ENCODE measurements at regions not wholly inside any gene's neighbourhood (a gene's known extent, or its start where the extent isn't known, plus 50 kb on each side); places are given as distances from the start of the nearest gene placed in this dataset.

DNA sequence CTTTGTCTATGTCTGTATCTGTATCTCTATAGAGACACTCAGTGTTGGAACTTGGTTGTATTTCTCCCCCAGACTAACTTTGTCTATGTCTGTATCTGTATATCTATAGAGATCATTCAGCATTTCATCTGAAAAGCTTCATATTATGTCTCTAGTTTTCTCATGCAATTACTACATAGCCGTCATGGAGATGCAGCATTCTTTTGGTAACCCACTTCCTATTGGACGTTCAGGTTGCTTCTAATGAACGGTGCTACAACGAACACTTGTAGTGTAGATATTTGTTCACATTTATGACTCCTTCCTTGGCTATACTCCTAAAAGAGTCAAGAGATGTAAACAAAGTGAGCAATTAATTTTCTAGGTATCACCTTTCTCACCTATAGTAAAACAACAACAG, 81.5 kb upstream of the KCNA1 start (continued):
- TF ChIP-seq CSRNP3 (CRISPR knock-in tag; IDR thresholded peaks at IDR 0.05) (no peak), ZNF565 (CRISPR knock-in tag; conservative IDR thresholded peaks at IDR 0.05; ENCODE audit: low read depth) (no peak), ZC3H10 (CRISPR knock-in tag; IDR thresholded peaks at IDR 0.05) (no peak), TOX (CRISPR knock-in tag; IDR thresholded peaks at IDR 0.05; ENCODE audit: borderline replicate concordance) (no peak), GLIS3 (CRISPR knock-in tag; IDR thresholded peaks at IDR 0.05) (no peak), ZNF70 (CRISPR knock-in tag; IDR thresholded peaks at IDR 0.05) (no peak), ZNF8 (CRISPR knock-in tag; IDR thresholded peaks at IDR 0.05) (no peak), RARB (CRISPR knock-in tag; IDR thresholded peaks at IDR 0.05) (no peak), SNAI2 (CRISPR knock-in tag; IDR thresholded peaks at IDR 0.05) (no peak), OSR1 (CRISPR knock-in tag; IDR thresholded peaks at IDR 0.05) (no peak), ARNTL (CRISPR knock-in tag; IDR thresholded peaks at IDR 0.05; ENCODE audit: borderline replicate concordance, low read depth) (no peak), BACH2 (CRISPR knock-in tag; IDR thresholded peaks at IDR 0.05; ENCODE audit: borderline replicate concordance) (no peak)
- TF ChIP-seq, protein P1, sequence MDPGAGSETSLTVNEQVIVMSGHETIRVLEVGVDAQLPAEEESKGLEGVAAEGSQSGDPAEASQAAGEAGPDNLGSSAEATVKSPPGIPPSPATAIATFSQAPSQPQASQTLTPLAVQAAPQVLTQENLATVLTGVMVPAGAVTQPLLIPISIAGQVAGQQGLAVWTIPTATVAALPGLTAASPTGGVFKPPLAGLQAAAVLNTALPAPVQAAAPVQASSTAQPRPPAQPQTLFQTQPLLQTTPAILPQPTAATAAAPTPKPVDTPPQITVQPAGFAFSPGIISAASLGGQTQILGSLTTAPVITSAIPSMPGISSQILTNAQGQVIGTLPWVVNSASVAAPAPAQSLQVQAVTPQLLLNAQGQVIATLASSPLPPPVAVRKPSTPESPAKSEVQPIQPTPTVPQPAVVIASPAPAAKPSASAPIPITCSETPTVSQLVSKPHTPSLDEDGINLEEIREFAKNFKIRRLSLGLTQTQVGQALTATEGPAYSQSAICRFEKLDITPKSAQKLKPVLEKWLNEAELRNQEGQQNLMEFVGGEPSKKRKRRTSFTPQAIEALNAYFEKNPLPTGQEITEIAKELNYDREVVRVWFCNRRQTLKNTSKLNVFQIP (CRISPR knock-in tag; IDR thresholded peaks at IDR 0.05; ENCODE audit: borderline replicate concordance, low read depth), result no peak

GRCh38 chr12:4829161-4829792, 80.4 kb upstream of the KCNA1 start:
- no peak for ATAC-seq
- TF ChIP-seq GLIS3 (CRISPR knock-in tag; IDR thresholded peaks at IDR 0.05) (no peak), CSDC2 (CRISPR knock-in tag; IDR thresholded peaks at IDR 0.05) (no peak), PPARA (CRISPR knock-in tag; IDR thresholded peaks at IDR 0.05; ENCODE audit: borderline replicate concordance) (no peak)

GRCh38 chr12:4829793-4830162, 79.9 kb upstream of the KCNA1 start:
- TF ChIP-seq SNAI2 (CRISPR knock-in tag; IDR thresholded peaks at IDR 0.05), result no peak
- no peak for TF ChIP-seq GLIS3 (CRISPR knock-in tag; IDR thresholded peaks at IDR 0.05)
- ATAC-seq, result no peak

DNA sequence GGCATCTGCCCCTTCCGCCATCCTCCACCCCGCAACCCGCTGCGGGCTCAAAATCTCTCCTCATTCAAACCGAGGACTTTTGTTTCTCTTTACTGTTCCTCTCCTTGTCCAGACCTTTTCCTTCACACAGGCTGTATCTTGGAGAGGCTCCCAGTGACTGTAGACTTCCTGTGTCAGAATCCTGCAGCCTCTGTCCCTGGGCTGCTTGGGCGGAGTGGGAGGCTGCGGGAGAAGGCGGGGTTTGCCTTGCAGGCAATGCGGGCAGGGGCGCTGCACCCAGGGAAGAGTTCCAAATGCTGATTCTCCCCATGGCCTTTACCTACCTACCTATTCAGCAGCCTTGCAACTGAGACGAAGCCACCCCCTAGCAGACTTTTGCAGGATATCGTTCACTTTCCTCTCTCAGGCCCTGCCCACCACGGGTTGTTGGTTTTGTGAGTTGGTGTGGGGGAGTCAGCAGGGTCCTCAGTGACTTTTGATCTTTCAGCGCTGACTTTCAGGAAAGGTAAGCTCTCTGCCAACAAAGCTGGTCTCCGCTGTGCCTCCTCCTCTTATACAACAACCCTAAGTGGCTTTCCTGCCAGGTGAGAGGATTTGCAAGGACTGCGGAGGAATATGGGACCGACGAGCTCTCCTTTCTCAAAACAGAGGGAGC, 79.0 kb upstream of the KCNA1 start:
- ATAC-seq, result no peak
- no peak for TF ChIP-seq ZFP30 (CRISPR knock-in tag; IDR thresholded peaks at IDR 0.05)

DNA sequence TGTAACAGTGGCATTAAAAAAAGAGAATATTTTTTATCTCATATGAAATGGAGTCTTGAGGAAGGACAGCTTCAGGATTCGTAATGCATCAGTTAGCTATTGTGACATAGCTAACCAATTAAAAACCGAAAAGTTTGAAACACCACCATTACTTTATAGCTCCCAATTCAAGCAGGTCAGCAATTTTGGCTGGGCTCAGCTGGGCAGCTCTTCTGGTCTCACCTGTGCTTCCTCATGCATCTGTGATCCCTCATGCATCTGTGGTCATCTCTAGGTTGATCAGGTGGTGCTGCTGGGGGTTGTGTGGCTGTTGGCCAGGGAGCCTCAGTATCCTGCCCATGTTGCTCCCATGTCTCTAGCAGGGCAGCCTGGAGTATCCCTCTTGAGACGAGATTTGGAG, 76.7 kb upstream of the KCNA1 start:
- no peak for ATAC-seq
- TF ChIP-seq RARB (CRISPR knock-in tag; IDR thresholded peaks at IDR 0.05) (no peak), CSDC2 (CRISPR knock-in tag; IDR thresholded peaks at IDR 0.05) (no peak), CREB5 (CRISPR knock-in tag; IDR thresholded peaks at IDR 0.05; ENCODE audit: low read depth) (no peak), ARNTL (CRISPR knock-in tag; IDR thresholded peaks at IDR 0.05; ENCODE audit: borderline replicate concordance, low read depth) (no peak), CSRNP3 (CRISPR knock-in tag; IDR thresholded peaks at IDR 0.05) (no peak), SNAI2 (CRISPR knock-in tag; IDR thresholded peaks at IDR 0.05) (no peak), TSHZ2 (CRISPR knock-in tag; IDR thresholded peaks at IDR 0.05) (no peak), TCF4 (CRISPR knock-in tag; IDR thresholded peaks at IDR 0.05; ENCODE audit: borderline replicate concordance) (no peak), ZNF565 (CRISPR knock-in tag; conservative IDR thresholded peaks at IDR 0.05; ENCODE audit: low read depth) (no peak), ZNF8 (CRISPR knock-in tag; IDR thresholded peaks at IDR 0.05) (no peak), GLIS3 (CRISPR knock-in tag; IDR thresholded peaks at IDR 0.05) (no peak), ZNF70 (CRISPR knock-in tag; IDR thresholded peaks at IDR 0.05) (no peak), ISL1 (CRISPR knock-in tag; IDR thresholded peaks at IDR 0.05) (no peak), BACH2 (CRISPR knock-in tag; IDR thresholded peaks at IDR 0.05; ENCODE audit: borderline replicate concordance) (no peak), ZFP30 (CRISPR knock-in tag; IDR thresholded peaks at IDR 0.05) (no peak), ESRRG (CRISPR knock-in tag; IDR thresholded peaks at IDR 0.05) (no peak), TOX (CRISPR knock-in tag; IDR thresholded peaks at IDR 0.05; ENCODE audit: borderline replicate concordance) (no peak), PPARA (CRISPR knock-in tag; IDR thresholded peaks at IDR 0.05; ENCODE audit: borderline replicate concordance) (no peak), ZFP3 (CRISPR knock-in tag; IDR thresholded peaks at IDR 0.05) (no peak)
